Vagina (tissue), 2 donors: ENCODE measurements at regions not wholly inside any gene's neighbourhood (a gene's known extent, or its start where the extent isn't known, plus 50 kb on each side); places are given as distances from the start of the nearest gene placed in this dataset.

Source experiments
- CTCF ChIP-seq, 3 experiments: fragments of 450-650 bp in 2 of 3; fragments of 200-600 bp in 1 of 3; sonication (generic) in 1 of 3; IDR thresholded peaks; one replicate each; pipeline ENCODE4 v1.5.1; 2017 to 2019; ENCODE audit warnings: antibody characterized with exemption in 3 of 3, mild to moderate bottlenecking in 2 of 3, moderate library complexity in 2 of 3
- POLR2A ChIP-seq, 2 donors: fragments of 450-650 bp; IDR thresholded peaks; one replicate each; pipeline ENCODE4 v1.6.1; 2017; ENCODE audit warnings: antibody characterized with exemption in 2 of 2, mild to moderate bottlenecking in 2 of 2, moderate library complexity in 2 of 2

- TF ChIP-seq POLR2A (IDR thresholded peaks at IDR 0.05) (no peak), CTCF (IDR thresholded peaks at IDR 0.05) (no peak)
Observed at GRCh38 chr2:107775211-107775610, 51.5 kb upstream of the RGPD4 start.
